Esophagus muscularis mucosa (tissue), 4 donors: ENCODE measurements at regions not wholly inside any gene's neighbourhood (a gene's known extent, or its start where the extent isn't known, plus 50 kb on each side); places are given as distances from the start of the nearest gene placed in this dataset.

ENCODE experiments used
- DNase-seq: peaks from one replicate; pipeline ENCODE4 v3.0.0-alpha.2; 2017; ENCODE audit errors: extremely low spot score
- H3K27ac ChIP-seq, 4 donors: fragments of 200-600 bp; sonication (generic); replicated peaks in 1 of 4; 1 replicate in 3 of 4; 2 replicates in 1 of 4; pipeline ENCODE4 v1.5.1; 2016 to 2019; ENCODE audit warnings: mild to moderate bottlenecking in 1 of 4
- H3K27me3 ChIP-seq, 4 donors: fragments of 200-600 bp; sonication (generic); one replicate each; pipeline versions ENCODE4 v1.5.1 to v1.6.0; 2016 to 2019
- H3K36me3 ChIP-seq, 4 donors: fragments of 200-600 bp; sonication (generic); one replicate each; pipeline ENCODE4 v1.5.1; 2016 to 2019
- H3K4me1 ChIP-seq, 4 donors: fragments of 200-600 bp; sonication (generic); one replicate each; pipeline ENCODE4 v1.5.1; 2016 to 2019
- H3K4me3 ChIP-seq, 4 donors: fragments of 200-600 bp; sonication (generic); 1 replicate in 2 of 4; 2 replicates in 2 of 4; pipeline ENCODE4 v1.5.1; 2016 to 2019; ENCODE audit warnings: mild to moderate bottlenecking in 4 of 4, moderate library complexity in 1 of 4
- H3K9me3 ChIP-seq, 4 donors: fragments of 200-600 bp; sonication (generic); 1 replicate in 3 of 4; 2 replicates in 1 of 4; pipeline ENCODE4 v1.5.1; 2016 to 2019
- EP300 ChIP-seq: sonication (generic); formaldehyde crosslinking; IDR thresholded peaks from one replicate; pipeline ENCODE4 v1.6.1; 2017; ENCODE audit warnings: antibody characterized with exemption
- POLR2A ChIP-seq: fragments of 450-650 bp; IDR thresholded peaks from one replicate; pipeline ENCODE4 v1.6.1; 2017; ENCODE audit warnings: antibody characterized with exemption, moderate library complexity, mild to moderate bottlenecking, low read depth
- POLR2AphosphoS5 ChIP-seq, 2 donors: sonication (generic); formaldehyde crosslinking; IDR thresholded peaks; one replicate each; pipeline ENCODE4 v1.6.1; 2017; ENCODE audit warnings: antibody characterized with exemption in 2 of 2
- WGBS: methylation state at CpG from one replicate; pipeline ENCODE4 v1.1.5; 2018; 5-methylcytosine and 5-hydroxymethylcytosine counted together
- intact Hi-C: fragments of 100-400 bp; cut with DNase I; formaldehyde crosslinking; loops from one replicate; pipeline ENCODE4 v1.15.1; 2023
- TF ChIP-seq, protein P1 (sequence below), 3 experiments: fragments of 200-600 bp in 2 of 3; fragments of 450-650 bp in 1 of 3; sonication (generic) in 2 of 3; IDR thresholded peaks; one replicate each; pipeline ENCODE4 v1.5.1; 2017 to 2019; ENCODE audit warnings: antibody characterized with exemption in 3 of 3, mild to moderate bottlenecking in 2 of 3, moderate library complexity in 1 of 3

GRCh38 chr3:66785191-66785909 lies 212.8 kb upstream of the KBTBD8 start:
- intact Hi-C loops, result no loop called here
- no peaks in the 10 kb centered on the region for H3K9me3 ChIP-seq
- no peak overlapping the region for H3K4me3 ChIP-seq
- no peaks in the 10 kb centered on the region for H3K27me3 ChIP-seq
- DNase-seq, result no peak
- WGBS, result 84% methylated on average over 6 of the region's 6 CpGs
- no peaks in the 10 kb centered on the region for H3K4me1 ChIP-seq
- H3K36me3 ChIP-seq, result no peaks in the 10 kb centered on the region
- TF ChIP-seq, protein P1, sequence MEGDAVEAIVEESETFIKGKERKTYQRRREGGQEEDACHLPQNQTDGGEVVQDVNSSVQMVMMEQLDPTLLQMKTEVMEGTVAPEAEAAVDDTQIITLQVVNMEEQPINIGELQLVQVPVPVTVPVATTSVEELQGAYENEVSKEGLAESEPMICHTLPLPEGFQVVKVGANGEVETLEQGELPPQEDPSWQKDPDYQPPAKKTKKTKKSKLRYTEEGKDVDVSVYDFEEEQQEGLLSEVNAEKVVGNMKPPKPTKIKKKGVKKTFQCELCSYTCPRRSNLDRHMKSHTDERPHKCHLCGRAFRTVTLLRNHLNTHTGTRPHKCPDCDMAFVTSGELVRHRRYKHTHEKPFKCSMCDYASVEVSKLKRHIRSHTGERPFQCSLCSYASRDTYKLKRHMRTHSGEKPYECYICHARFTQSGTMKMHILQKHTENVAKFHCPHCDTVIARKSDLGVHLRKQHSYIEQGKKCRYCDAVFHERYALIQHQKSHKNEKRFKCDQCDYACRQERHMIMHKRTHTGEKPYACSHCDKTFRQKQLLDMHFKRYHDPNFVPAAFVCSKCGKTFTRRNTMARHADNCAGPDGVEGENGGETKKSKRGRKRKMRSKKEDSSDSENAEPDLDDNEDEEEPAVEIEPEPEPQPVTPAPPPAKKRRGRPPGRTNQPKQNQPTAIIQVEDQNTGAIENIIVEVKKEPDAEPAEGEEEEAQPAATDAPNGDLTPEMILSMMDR (IDR thresholded peaks at IDR 0.05), result no peak
- no peak for TF ChIP-seq POLR2AphosphoS5 (IDR thresholded peaks at IDR 0.05)
- no peak for TF ChIP-seq EP300
- TF ChIP-seq POLR2A, result no peak
- no peak overlapping the region for H3K27ac ChIP-seq

DNA sequence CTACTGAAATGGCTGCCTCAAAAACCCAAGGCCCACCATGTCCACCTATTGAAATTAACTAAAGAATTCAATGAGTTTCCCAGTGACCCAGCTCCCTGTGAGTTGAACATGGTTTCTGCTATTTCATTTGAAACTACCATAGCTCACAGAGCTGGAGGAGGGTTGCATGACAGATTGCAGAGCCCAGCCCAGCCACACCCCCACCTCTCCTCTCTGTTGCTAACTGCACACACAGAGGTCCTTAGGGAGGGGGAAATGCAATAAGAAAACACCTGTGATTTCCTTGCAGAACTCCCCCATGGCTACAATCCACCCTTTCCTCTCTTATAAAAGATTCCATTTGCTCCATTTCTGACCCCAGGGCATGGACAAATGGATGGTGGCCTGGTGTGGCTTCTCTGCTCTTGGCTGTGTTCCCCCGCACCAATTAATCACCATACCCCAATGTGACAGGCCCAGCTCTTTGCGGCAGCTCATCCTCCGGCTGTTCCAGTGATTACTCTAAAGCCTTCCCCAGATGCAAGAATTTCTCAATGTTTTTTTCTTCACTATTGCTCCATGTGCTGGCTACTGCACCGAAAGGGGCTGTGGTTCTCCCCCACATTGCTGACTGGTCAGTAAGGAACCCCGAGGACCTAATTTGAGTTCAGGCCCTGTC lies 208.4 kb upstream of the KBTBD8 start:
- H3K27ac ChIP-seq, result no peak overlapping the region
- WGBS, result 60% methylated on average over 5 of the region's 5 CpGs
- TF ChIP-seq EP300 (no peak), POLR2A (no peak), POLR2AphosphoS5 (IDR thresholded peaks at IDR 0.05) (no peak)
- TF ChIP-seq, protein P1 (IDR thresholded peaks at IDR 0.05), result no peak
- intact Hi-C loops, result loop anchor here (5.0 kb wide), 1 partner anchor 32 kb away; no protein-coding TSS in a partner anchor
- H3K4me3 ChIP-seq, result no peak overlapping the region
- H3K4me1 ChIP-seq, result no peaks in the 10 kb centered on the region
- H3K9me3 ChIP-seq, result no peaks in the 10 kb centered on the region
- no peaks in the 10 kb centered on the region for H3K27me3 ChIP-seq
- no peak for DNase-seq
- H3K36me3 ChIP-seq, result no peaks in the 10 kb centered on the region

GRCh38 chr3:66792086-66792485 lies 206.0 kb upstream of the KBTBD8 start:
- Histone ChIP-seq H3K9me3 (no peaks in the 10 kb centered on the region), H3K4me3 (no peak overlapping the region), H3K27me3 (no peaks in the 10 kb centered on the region), H3K36me3 (no peaks in the 10 kb centered on the region), H3K27ac (no peak overlapping the region), H3K4me1 (no peaks in the 10 kb centered on the region)
- DNase-seq, result no peak
- intact Hi-C loops, result loop anchor here (5.0 kb wide), 1 partner anchor 35 kb away; no protein-coding TSS in a partner anchor
- TF ChIP-seq EP300 (no peak), POLR2AphosphoS5 (IDR thresholded peaks at IDR 0.05) (no peak), POLR2A (no peak)
- TF ChIP-seq, protein P1 (IDR thresholded peaks at IDR 0.05), result no peak

GRCh38 chr3:66795365-66795764 lies 202.7 kb upstream of the KBTBD8 start:
- intact Hi-C loops, result no loop called here
- H3K27me3 ChIP-seq, result no peaks in the 10 kb centered on the region
- no peak for TF ChIP-seq POLR2A
- TF ChIP-seq, protein P1 (IDR thresholded peaks at IDR 0.05), result no peak
- H3K9me3 ChIP-seq, result no peaks in the 10 kb centered on the region
- WGBS, result 77% methylated on average over 4 of the region's 4 CpGs
- H3K27ac ChIP-seq, result no peak overlapping the region
- H3K4me3 ChIP-seq, result no peak overlapping the region
- DNase-seq, result no peak
- peaks cover 0 to 10% (median 6%) of the 10 kb centered on the region in 4 donors for H3K4me1 ChIP-seq
- H3K36me3 ChIP-seq, result no peaks in the 10 kb centered on the region
